ENCODE measurements at regions not wholly inside any gene's neighbourhood (a gene's known extent, or its start where the extent isn't known, plus 50 kb on each side); places are given as distances from the start of the nearest gene placed in this dataset.
"Not testable (repeated sequence)": the region's sequence is repeated elsewhere in the genome, so short reads cannot be mapped to it uniquely, and the experiment has no call there.

GRCh38 chr6:170038708-170039107 is 252.2 kb downstream of the DLL1 start:
- Histone ChIP-seq H3K27me3 (no peaks in the 10 kb centered on the region), H3K4me1 (peaks cover 0 to 3% (median 0%) of the 10 kb centered on the region in 4 donors), H3K36me3 (no peaks in the 10 kb centered on the region), H3K27ac (no peak overlapping the region), H3K4me3 (no peak overlapping the region), H3K9me3 (no peaks in the 10 kb centered on the region)
- WGBS, 2 donors, result 70 to 78% methylated on average over 9 of the region's 9 CpGs
- ATAC-seq (ENCODE audit: low FRiP score in 2 of 2), result no peak
- TF ChIP-seq EP300 (IDR thresholded peaks at IDR 0.05) (no peak), POLR2AphosphoS5 (IDR thresholded peaks at IDR 0.05) (no peak), CTCF (IDR thresholded peaks at IDR 0.05) (no peak), POLR2A (IDR thresholded peaks at IDR 0.05) (no peak)
- DNase-seq, result peak in 1 of 2 donors; percentile 10

GRCh38 chr6:170038251-170038650 is 252.6 kb downstream of the DLL1 start:
- Histone ChIP-seq H3K4me3 (no peak overlapping the region), H3K36me3 (no peaks in the 10 kb centered on the region), H3K9me3 (peaks cover 0 to 3% (median 0%) of the 10 kb centered on the region in 4 donors), H3K4me1 (peaks cover 0 to 3% (median 0%) of the 10 kb centered on the region in 4 donors), H3K27me3 (no peaks in the 10 kb centered on the region), H3K27ac (no peak overlapping the region)
- 81 to 82% methylated on average over 7 of the region's 7 CpGs for WGBS, 2 donors
- peak in 1 of 2 donors; percentile 17 for DNase-seq
- no peak for ATAC-seq (ENCODE audit: low FRiP score in 2 of 2)
- TF ChIP-seq CTCF (IDR thresholded peaks at IDR 0.05) (no peak), POLR2A (IDR thresholded peaks at IDR 0.05) (no peak), POLR2AphosphoS5 (IDR thresholded peaks at IDR 0.05) (no peak), EP300 (IDR thresholded peaks at IDR 0.05) (no peak)

GRCh38 chr6:170037541-170038250 is 253.2 kb downstream of the DLL1 start:
- DNase-seq (peak; percentile 19 to 30), ATAC-seq (ENCODE audit: low FRiP score in 2 of 2) (no peak)
- H3K4me1 ChIP-seq, result peaks cover 0 to 3% (median 0%) of the 10 kb centered on the region in 4 donors
- H3K9me3 ChIP-seq, result peaks cover 0 to 3% (median 0%) of the 10 kb centered on the region in 4 donors
- no peaks in the 10 kb centered on the region for H3K36me3 ChIP-seq
- no peak overlapping the region for H3K4me3 ChIP-seq
- no peak overlapping the region for H3K27ac ChIP-seq
- TF ChIP-seq EP300 (IDR thresholded peaks at IDR 0.05) (no peak), POLR2AphosphoS5 (IDR thresholded peaks at IDR 0.05) (no peak)
- WGBS, 2 donors, result 83 to 89% methylated on average over 11 to 15 of the region's 15 CpGs
- H3K27me3 ChIP-seq, result no peaks in the 10 kb centered on the region

DNA sequence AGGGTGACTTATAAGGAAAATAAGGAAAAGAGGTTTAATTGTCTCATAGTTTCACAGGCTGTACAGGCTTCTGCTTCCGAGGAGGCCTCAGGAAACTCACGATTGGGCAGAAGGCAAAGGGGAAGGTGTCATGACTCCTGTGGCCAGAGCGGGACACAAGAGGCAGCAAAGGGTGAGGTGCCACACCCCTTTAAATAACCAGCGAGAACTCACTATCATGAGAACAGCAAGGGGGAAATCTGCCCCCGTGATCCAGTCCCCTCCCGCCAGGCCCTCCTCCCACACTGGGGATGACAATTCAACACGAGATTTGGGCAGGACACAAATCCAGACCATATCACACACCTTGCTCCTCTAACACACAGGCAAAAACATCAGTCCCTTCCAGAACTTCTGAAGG is 254.0 kb downstream of the DLL1 start:
- no peak overlapping the region for H3K4me3 ChIP-seq
- no peak for ATAC-seq (ENCODE audit: low FRiP score in 2 of 2)
- 78 to 81% methylated on average over 7 of the region's 7 CpGs for WGBS, 2 donors

DNA sequence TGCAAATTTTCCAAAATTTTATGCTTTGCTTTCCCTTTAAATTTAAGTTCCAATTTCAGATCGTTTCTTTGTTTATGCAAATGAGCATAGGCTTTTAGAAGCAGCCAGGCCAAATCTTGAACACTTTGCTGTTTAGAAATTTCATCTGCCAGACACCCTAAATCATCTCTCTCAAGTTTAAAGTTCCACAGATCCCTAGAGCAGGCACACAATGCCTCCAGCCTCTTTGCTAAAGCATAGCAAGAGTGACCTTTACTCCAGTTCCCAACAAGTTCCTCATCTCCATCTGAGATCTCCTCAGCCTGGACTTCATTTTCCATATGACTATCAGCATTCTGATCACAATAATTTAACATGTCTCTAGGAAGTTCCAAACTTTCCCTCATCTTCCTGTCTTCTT is 254.5 kb downstream of the DLL1 start:
- not testable (repeated sequence) for H3K36me3 ChIP-seq; H3K9me3 ChIP-seq; H3K4me3 ChIP-seq; ATAC-seq (ENCODE audit: low FRiP score in 2 of 2); H3K27me3 ChIP-seq; H3K4me1 ChIP-seq
- WGBS, 2 donors, result 65 to 74% methylated on average over 1 of the region's 1 CpG
- peak overlapping the region in 1 of 4 donors; percentile 30 for H3K27ac ChIP-seq
- peak in 1 of 2 donors; percentile 8 for DNase-seq

More for the DNA sequence above, 254.0 kb downstream of the DLL1 start:
- no peaks in the 10 kb centered on the region for H3K27me3 ChIP-seq
- H3K9me3 ChIP-seq, result peaks cover 0 to 3% (median 0%) of the 10 kb centered on the region in 4 donors
- H3K27ac ChIP-seq, result peak overlapping the region in 1 of 4 donors; percentile 30
- no peak for TF ChIP-seq CTCF (IDR thresholded peaks at IDR 0.05)
- peak in 1 of 2 donors; percentile 19 for DNase-seq
- no peaks in the 10 kb centered on the region for H3K36me3 ChIP-seq
- peaks cover 0 to 3% (median 0%) of the 10 kb centered on the region in 4 donors for H3K4me1 ChIP-seq

DNA sequence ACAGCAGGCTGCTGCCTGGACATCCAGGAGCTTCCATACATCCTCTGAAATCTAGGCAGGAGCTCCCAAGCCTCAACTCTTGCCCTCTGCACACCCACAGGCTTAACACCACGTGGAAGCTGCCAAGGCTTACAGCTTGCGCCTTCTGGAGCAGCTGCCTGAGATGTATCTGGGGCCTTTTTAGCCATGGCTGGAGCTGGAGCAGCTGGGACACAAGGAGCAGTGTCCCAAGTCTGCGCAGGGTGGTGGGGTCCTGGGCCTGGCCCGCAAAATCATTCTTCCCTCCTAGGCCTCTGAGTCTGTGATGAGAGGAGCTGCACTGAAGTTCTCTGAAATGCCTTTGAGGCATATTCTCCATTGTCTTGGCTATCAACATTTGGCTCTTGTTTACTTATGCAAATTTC is 255.0 kb downstream of the DLL1 start:
- no peaks in the 10 kb centered on the region for H3K36me3 ChIP-seq
- peak in 1 of 2 donors; percentile 10 for DNase-seq
- 73 to 100% methylated on average over 2 to 4 of the region's 4 CpGs for WGBS, 2 donors
- no peak overlapping the region for H3K4me3 ChIP-seq
- ATAC-seq (ENCODE audit: low FRiP score in 2 of 2), result no peak
- H3K27me3 ChIP-seq, result no peaks in the 10 kb centered on the region
- H3K27ac ChIP-seq, result peak overlapping the region in 1 of 4 donors; percentile 15
- peaks cover 3 to 6% (median 4%) of the 10 kb centered on the region in 4 donors for H3K4me1 ChIP-seq
- H3K9me3 ChIP-seq, result peaks cover 0 to 3% (median 0%) of the 10 kb centered on the region in 4 donors
- TF ChIP-seq POLR2AphosphoS5 (IDR thresholded peaks at IDR 0.05) (no peak), EP300 (IDR thresholded peaks at IDR 0.05) (no peak), POLR2A (IDR thresholded peaks at IDR 0.05) (no peak), CTCF (IDR thresholded peaks at IDR 0.05) (no peak)

Data from upper lobe of left lung (tissue), 6 donors.